ENCODE measurements at regions not wholly inside any gene's neighbourhood (a gene's known extent, or its start where the extent isn't known, plus 50 kb on each side); places are given as distances from the start of the nearest gene placed in this dataset.

DNA sequence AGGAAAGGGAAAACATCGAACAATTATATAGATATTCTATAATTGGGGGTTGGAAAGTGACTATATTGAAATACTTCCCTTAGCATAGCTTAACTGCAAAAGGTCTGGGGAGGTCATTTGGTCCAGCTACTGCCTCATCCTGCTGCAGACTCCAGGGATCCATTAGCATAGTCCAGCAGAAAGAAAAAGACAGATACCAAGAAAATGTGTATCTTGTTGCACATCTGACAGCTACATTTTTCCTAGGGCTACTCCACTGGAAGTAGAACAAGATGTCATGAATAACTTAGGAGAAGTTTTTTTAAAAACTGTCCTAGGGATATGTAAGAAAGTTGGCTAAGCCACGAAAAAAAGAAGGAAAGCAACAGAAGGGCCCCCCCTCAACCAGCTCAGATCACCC lies 92.9 kb upstream of the SLC30A5 start:
- H3K27ac ChIP-seq (ENCODE audit: low read depth, low read length) = no peak overlapping the region
- no peak for DNase-seq
- H3K27me3 ChIP-seq (ENCODE audit: control insufficient read depth, insufficient read depth, low read length, poor library complexity, severe bottlenecking) = no peaks in the 10 kb centered on the region
- H3K36me3 ChIP-seq (ENCODE audit: control insufficient read depth, insufficient read depth, low read length) = no peaks in the 10 kb centered on the region
- H3K9me3 ChIP-seq (ENCODE audit: control insufficient read depth, low read length) = no peaks in the 10 kb centered on the region
- H3K4me3 Mint-ChIP-seq = no peak overlapping the region
- H3K27me3 Mint-ChIP-seq (ENCODE audit: insufficient read depth) = no peaks in the 10 kb centered on the region
- H3K36me3 Mint-ChIP-seq (ENCODE audit: low read depth) = no peaks in the 10 kb centered on the region
- no peak overlapping the region for H3K4me3 ChIP-seq (ENCODE audit: low read length)
- 94% methylated on average over 2 of the region's 2 CpGs; no CpG with 5 or more reads in 1 of the 2 experiments for WGBS, 2 experiments (ENCODE audit: insufficient coverage in 1 of 2, insufficient read length in 1 of 2)
- TF ChIP-seq CTCF (conservative IDR thresholded peaks at IDR 0.05) = no peak
- no peak overlapping the region for H3K27ac Mint-ChIP-seq
- H3K9ac ChIP-seq (ENCODE audit: extremely low read depth, low read length, poor library complexity, severe bottlenecking) = no peak overlapping the region
- no peaks in the 10 kb centered on the region for H3K9me3 Mint-ChIP-seq
- H3K4me1 Mint-ChIP-seq = no peaks in the 10 kb centered on the region
- H3K4me1 ChIP-seq (ENCODE audit: control insufficient read depth, insufficient read depth, low read length) = no peaks in the 10 kb centered on the region

DNA sequence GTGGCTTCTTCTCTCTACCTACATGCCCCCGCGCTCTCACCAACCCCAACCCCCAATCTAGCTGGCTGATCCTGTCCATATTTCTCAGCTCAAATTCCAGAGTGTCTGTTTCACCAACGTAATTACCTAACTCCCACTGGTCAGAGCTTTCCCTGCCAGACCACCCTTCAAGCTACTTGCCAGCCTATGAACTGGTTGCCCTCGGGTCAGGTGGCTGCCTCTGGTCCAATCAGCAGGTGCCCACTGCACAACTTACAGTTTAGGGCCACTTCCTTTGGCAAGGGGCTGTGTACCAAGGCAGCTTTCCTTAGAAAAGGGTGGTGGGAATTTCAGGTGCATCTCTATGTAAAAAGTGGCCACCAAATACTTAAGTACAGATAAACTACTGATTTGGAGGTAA lies 92.2 kb upstream of the SLC30A5 start:
- Mint-ChIP-seq H3K27me3 (ENCODE audit: insufficient read depth) (no peaks in the 10 kb centered on the region), H3K4me3 (no peak overlapping the region), H3K4me1 (no peaks in the 10 kb centered on the region), H3K27ac (no peak overlapping the region), H3K36me3 (ENCODE audit: low read depth) (no peaks in the 10 kb centered on the region), H3K9me3 (no peaks in the 10 kb centered on the region)
- Histone ChIP-seq H3K9me3 (ENCODE audit: control insufficient read depth, low read length) (no peaks in the 10 kb centered on the region), H3K36me3 (ENCODE audit: control insufficient read depth, insufficient read depth, low read length) (no peaks in the 10 kb centered on the region), H3K4me3 (ENCODE audit: low read length) (no peak overlapping the region), H3K27me3 (ENCODE audit: control insufficient read depth, insufficient read depth, low read length, poor library complexity, severe bottlenecking) (no peaks in the 10 kb centered on the region), H3K4me1 (ENCODE audit: control insufficient read depth, insufficient read depth, low read length) (no peaks in the 10 kb centered on the region), H3K27ac (ENCODE audit: low read depth, low read length) (no peak overlapping the region), H3K9ac (ENCODE audit: extremely low read depth, low read length, poor library complexity, severe bottlenecking) (no peak overlapping the region)
- WGBS, 2 experiments (ENCODE audit: insufficient coverage in 1 of 2, insufficient read length in 1 of 2) = 70 to 88% methylated on average over 3 to 4 of the region's 4 CpGs
- TF ChIP-seq CTCF (conservative IDR thresholded peaks at IDR 0.05) = no peak
- no peak for DNase-seq

DNA sequence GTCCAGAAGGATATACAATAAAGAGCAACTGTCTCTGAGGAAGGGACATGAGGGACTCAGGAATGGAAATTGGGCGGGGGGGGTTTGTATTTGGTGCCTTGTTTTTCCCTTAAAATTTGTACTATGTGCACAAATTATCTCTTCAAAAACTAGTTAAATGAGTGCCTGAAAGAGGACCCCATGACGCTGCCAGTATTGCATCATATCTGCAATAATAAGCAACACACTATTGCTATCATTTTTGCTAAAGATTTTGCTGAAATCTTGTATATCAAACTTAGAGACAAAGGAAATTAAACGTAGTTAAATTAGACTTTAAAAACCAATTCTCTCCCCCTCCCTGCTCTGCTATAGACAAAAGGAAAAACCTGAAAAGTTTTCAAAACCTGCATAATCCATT lies 89.7 kb upstream of the SLC30A5 start:
- Mint-ChIP-seq H3K36me3 (ENCODE audit: low read depth) (no peaks in the 10 kb centered on the region), H3K9me3 (no peaks in the 10 kb centered on the region), H3K27ac (no peak overlapping the region), H3K4me3 (no peak overlapping the region), H3K27me3 (ENCODE audit: insufficient read depth) (no peaks in the 10 kb centered on the region), H3K4me1 (no peaks in the 10 kb centered on the region)
- H3K36me3 ChIP-seq (ENCODE audit: control insufficient read depth, insufficient read depth, low read length) = no peaks in the 10 kb centered on the region
- H3K27ac ChIP-seq (ENCODE audit: low read depth, low read length) = no peak overlapping the region
- DNase-seq = no peak
- no peaks in the 10 kb centered on the region for H3K27me3 ChIP-seq (ENCODE audit: control insufficient read depth, insufficient read depth, low read length, poor library complexity, severe bottlenecking)
- WGBS, 2 experiments (ENCODE audit: insufficient coverage in 1 of 2, insufficient read length in 1 of 2) = 90 to 100% methylated on average over 1 to 3 of the region's 3 CpGs
- H3K9me3 ChIP-seq (ENCODE audit: control insufficient read depth, low read length) = no peaks in the 10 kb centered on the region
- no peak overlapping the region for H3K9ac ChIP-seq (ENCODE audit: extremely low read depth, low read length, poor library complexity, severe bottlenecking)
- no peaks in the 10 kb centered on the region for H3K4me1 ChIP-seq (ENCODE audit: control insufficient read depth, insufficient read depth, low read length)
- H3K4me3 ChIP-seq (ENCODE audit: low read length) = no peak overlapping the region
- TF ChIP-seq CTCF (conservative IDR thresholded peaks at IDR 0.05) = no peak
